Tibial nerve (tissue), 4 donors: ENCODE measurements at regions not wholly inside any gene's neighbourhood (a gene's known extent, or its start where the extent isn't known, plus 50 kb on each side); places are given as distances from the start of the nearest gene placed in this dataset.

ENCODE experiments used
- DNase-seq, 2 donors: peaks; one replicate each; pipeline ENCODE4 v3.0.0-alpha.2; 2019; ENCODE audit warnings: low spot score in 2 of 2
- H3K27ac ChIP-seq, 4 donors: fragments of 200-600 bp; sonication (generic) in 3 of 4; one replicate each; pipeline ENCODE4 v1.5.1; 2017 to 2019; ENCODE audit warnings: mild to moderate bottlenecking in 1 of 4
- H3K27me3 ChIP-seq, 2 donors: fragments of 200-600 bp; sonication (generic) in 1 of 2; one replicate each; pipeline versions ENCODE4 v1.5.1 to v1.6.0; 2017 to 2019
- H3K36me3 ChIP-seq, 3 donors: fragments of 200-600 bp; sonication (generic); one replicate each; pipeline ENCODE4 v1.5.1; 2018 to 2019
- H3K4me1 ChIP-seq, 4 donors: fragments of 200-600 bp; sonication (generic) in 3 of 4; one replicate each; pipeline ENCODE4 v1.5.1; 2017 to 2019
- H3K4me3 ChIP-seq, 4 donors: fragments of 200-600 bp; sonication (generic) in 3 of 4; one replicate each; pipeline ENCODE4 v1.5.1; 2017 to 2019; ENCODE audit warnings: mild to moderate bottlenecking in 1 of 4, moderate library complexity in 1 of 4
- H3K9me3 ChIP-seq, 4 donors: fragments of 200-600 bp; sonication (generic) in 3 of 4; one replicate each; pipeline ENCODE4 v1.5.1; 2017 to 2019
- EP300 ChIP-seq, 2 donors: sonication (generic); formaldehyde crosslinking; IDR thresholded peaks; one replicate each; pipeline ENCODE4 v1.6.1; 2017; ENCODE audit warnings: antibody characterized with exemption in 2 of 2, mild to moderate bottlenecking in 1 of 2
- POLR2A ChIP-seq, 2 donors: fragments of 450-650 bp; IDR thresholded peaks; one replicate each; pipeline ENCODE4 v1.6.1; 2017; ENCODE audit warnings: antibody characterized with exemption in 2 of 2, mild to moderate bottlenecking in 2 of 2, moderate library complexity in 2 of 2
- WGBS, 2 donors: methylation state at CpG; one replicate each; pipeline ENCODE4 v1.1.5; 2018; 5-methylcytosine and 5-hydroxymethylcytosine counted together
- TF ChIP-seq, protein P1 (sequence below), 5 experiments: fragments of 200-600 bp in 3 of 5; fragments of 450-650 bp in 2 of 5; sonication (generic) in 3 of 5; IDR thresholded peaks; one replicate each; pipeline ENCODE4 v1.5.1; 2016 to 2019; ENCODE audit warnings: antibody characterized with exemption in 5 of 5, mild to moderate bottlenecking in 3 of 5, moderate library complexity in 2 of 5

DNA sequence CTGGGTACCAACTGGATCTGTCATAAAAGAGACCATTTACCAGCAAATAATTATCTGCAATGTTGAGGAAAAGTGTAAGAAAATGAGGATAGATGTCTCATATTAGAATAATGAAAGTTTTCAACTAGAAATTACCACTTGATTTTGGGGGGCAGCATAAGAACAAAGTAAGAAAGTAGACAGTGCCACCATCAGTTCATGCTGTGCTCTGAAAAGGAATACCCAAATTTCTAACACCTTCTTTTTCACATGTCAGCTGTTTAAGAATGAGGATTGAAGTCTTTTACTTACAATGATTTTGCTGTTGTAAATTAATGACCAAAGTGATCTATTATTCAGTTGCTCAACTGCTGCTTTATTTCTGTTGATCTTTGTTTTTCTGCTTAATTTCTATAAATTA, 578.3 kb downstream of the ETV1 start:
- Histone ChIP-seq H3K36me3 (no peaks in the 10 kb centered on the region), H3K4me1 (no peaks in the 10 kb centered on the region), H3K27ac (no peak overlapping the region), H3K27me3 (no peaks in the 10 kb centered on the region), H3K4me3 (no peak overlapping the region), H3K9me3 (no peaks in the 10 kb centered on the region)
- DNase-seq, result no peak
- no peak for TF ChIP-seq POLR2A (IDR thresholded peaks at IDR 0.05)
- TF ChIP-seq, protein P1, sequence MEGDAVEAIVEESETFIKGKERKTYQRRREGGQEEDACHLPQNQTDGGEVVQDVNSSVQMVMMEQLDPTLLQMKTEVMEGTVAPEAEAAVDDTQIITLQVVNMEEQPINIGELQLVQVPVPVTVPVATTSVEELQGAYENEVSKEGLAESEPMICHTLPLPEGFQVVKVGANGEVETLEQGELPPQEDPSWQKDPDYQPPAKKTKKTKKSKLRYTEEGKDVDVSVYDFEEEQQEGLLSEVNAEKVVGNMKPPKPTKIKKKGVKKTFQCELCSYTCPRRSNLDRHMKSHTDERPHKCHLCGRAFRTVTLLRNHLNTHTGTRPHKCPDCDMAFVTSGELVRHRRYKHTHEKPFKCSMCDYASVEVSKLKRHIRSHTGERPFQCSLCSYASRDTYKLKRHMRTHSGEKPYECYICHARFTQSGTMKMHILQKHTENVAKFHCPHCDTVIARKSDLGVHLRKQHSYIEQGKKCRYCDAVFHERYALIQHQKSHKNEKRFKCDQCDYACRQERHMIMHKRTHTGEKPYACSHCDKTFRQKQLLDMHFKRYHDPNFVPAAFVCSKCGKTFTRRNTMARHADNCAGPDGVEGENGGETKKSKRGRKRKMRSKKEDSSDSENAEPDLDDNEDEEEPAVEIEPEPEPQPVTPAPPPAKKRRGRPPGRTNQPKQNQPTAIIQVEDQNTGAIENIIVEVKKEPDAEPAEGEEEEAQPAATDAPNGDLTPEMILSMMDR (IDR thresholded peaks at IDR 0.05), result no peak
- no peak for TF ChIP-seq EP300 (IDR thresholded peaks at IDR 0.05)

GRCh38 chr7:13411636-13412035, 577.8 kb downstream of the ETV1 start:
- Histone ChIP-seq H3K9me3 (no peaks in the 10 kb centered on the region), H3K4me3 (no peak overlapping the region), H3K27me3 (no peaks in the 10 kb centered on the region), H3K4me1 (no peaks in the 10 kb centered on the region), H3K27ac (no peak overlapping the region), H3K36me3 (no peaks in the 10 kb centered on the region)
- WGBS, 2 donors, result 79 to 80% methylated on average over 3 of the region's 3 CpGs
- TF ChIP-seq POLR2A (IDR thresholded peaks at IDR 0.05), result no peak
- no peak for TF ChIP-seq EP300 (IDR thresholded peaks at IDR 0.05)
- TF ChIP-seq, protein P1 (IDR thresholded peaks at IDR 0.05), result no peak
- no peak for DNase-seq

DNA sequence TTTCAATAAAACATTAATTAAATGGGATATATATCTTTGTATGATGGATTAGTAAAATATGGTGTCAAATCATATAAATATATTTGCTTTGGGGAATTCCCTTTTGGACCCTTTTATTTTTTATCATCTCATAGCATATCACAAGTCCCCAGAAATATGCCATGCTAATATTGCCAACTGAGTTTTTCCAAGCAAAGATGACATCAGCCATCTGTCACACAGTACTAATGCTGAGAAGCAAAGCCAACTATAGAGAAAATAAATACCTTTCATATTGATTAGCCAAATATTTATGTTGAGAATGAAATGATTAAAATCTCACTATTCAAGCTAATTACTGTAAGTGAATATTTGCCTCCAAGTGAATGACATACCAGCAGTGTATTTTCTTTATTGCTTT, 575.3 kb downstream of the ETV1 start:
- Histone ChIP-seq H3K4me3 (no peak overlapping the region), H3K27ac (no peak overlapping the region), H3K9me3 (no peaks in the 10 kb centered on the region), H3K36me3 (no peaks in the 10 kb centered on the region), H3K4me1 (no peaks in the 10 kb centered on the region), H3K27me3 (no peaks in the 10 kb centered on the region)
- no peak for TF ChIP-seq EP300 (IDR thresholded peaks at IDR 0.05)
- TF ChIP-seq POLR2A (IDR thresholded peaks at IDR 0.05), result no peak
- DNase-seq, result no peak

- DNase-seq, result no peak
- no peaks in the 10 kb centered on the region for H3K4me1 ChIP-seq
- no peaks in the 10 kb centered on the region for H3K9me3 ChIP-seq
- H3K27me3 ChIP-seq, result no peaks in the 10 kb centered on the region
- WGBS, 2 donors, result 56 to 63% methylated on average over 5 of the region's 5 CpGs
- H3K27ac ChIP-seq, result no peak overlapping the region
- TF ChIP-seq EP300 (IDR thresholded peaks at IDR 0.05) (no peak), POLR2A (IDR thresholded peaks at IDR 0.05) (no peak)
- TF ChIP-seq, protein P1 (IDR thresholded peaks at IDR 0.05), result no peak
- no peaks in the 10 kb centered on the region for H3K36me3 ChIP-seq
- H3K4me3 ChIP-seq, result no peak overlapping the region
Measured at GRCh38 chr7:13414661-13415107, 574.8 kb downstream of the ETV1 start.

DNA sequence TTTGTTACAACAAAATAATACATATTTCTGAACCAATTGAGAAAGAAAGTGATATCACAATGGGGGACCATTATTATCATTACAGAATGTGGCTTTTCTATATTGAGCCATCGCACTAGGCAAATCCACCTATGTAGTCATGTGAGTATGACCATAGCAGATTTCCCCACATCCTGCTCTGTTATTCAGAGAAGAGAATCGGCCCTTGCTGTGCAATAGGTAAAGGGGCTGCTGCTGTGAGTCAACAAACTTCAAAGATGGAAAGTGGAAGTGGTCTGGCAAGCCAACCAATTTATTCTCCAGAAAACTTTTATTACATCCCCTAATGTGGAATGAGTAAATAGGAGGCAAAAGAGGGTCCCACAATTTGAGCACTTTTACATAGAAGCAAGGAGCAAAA, 573.4 kb downstream of the ETV1 start:
- 79 to 86% methylated on average over 2 of the region's 2 CpGs for WGBS, 2 donors
- Histone ChIP-seq H3K27me3 (no peaks in the 10 kb centered on the region), H3K27ac (no peak overlapping the region), H3K36me3 (no peaks in the 10 kb centered on the region), H3K4me1 (no peaks in the 10 kb centered on the region), H3K4me3 (no peak overlapping the region), H3K9me3 (peaks cover 0 to under 1% (median 0%) of the 10 kb centered on the region in 4 donors)
- no peak for DNase-seq
- TF ChIP-seq EP300 (IDR thresholded peaks at IDR 0.05) (no peak), POLR2A (IDR thresholded peaks at IDR 0.05) (no peak)
- TF ChIP-seq, protein P1 (IDR thresholded peaks at IDR 0.05), result no peak

DNA sequence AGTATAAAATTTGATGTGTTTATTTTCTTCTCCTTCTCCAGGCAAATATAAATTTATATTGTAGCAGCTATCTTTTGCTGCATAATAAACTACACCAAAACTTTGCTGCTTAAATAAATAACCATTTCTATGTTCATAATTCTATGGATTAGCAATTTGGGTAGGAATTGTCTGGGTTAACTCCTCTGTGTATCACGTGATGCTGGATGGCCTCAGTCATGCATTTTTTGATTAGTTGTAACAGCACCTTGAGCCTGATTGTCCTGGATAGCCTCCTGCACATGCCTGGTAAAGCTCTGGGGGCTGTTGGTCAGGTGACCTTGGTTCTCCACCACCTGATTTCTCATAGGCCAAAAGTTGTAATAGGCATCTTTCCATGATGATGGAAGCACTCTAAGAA, 572.9 kb downstream of the ETV1 start:
- Histone ChIP-seq H3K27me3 (no peaks in the 10 kb centered on the region), H3K4me1 (no peaks in the 10 kb centered on the region), H3K27ac (no peak overlapping the region), H3K4me3 (no peak overlapping the region), H3K9me3 (peaks cover 0 to 3% (median 0%) of the 10 kb centered on the region in 4 donors), H3K36me3 (no peaks in the 10 kb centered on the region)
- WGBS, 2 donors, result 79% methylated on average over 1 of the region's 1 CpG
- TF ChIP-seq, protein P1 (IDR thresholded peaks at IDR 0.05), result no peak
- TF ChIP-seq EP300 (IDR thresholded peaks at IDR 0.05) (no peak), POLR2A (IDR thresholded peaks at IDR 0.05) (no peak)
- no peak for DNase-seq
